ENCODE measurements at regions not wholly inside any gene's neighbourhood (a gene's known extent, or its start where the extent isn't known, plus 50 kb on each side); places are given as distances from the start of the nearest gene placed in this dataset.
A peak's percentile ranks its signal among the peaks of the same experiment; 100 is the strongest.
"Not testable (repeated sequence)": the region's sequence is repeated elsewhere in the genome, so short reads cannot be mapped to it uniquely, and the experiment has no call there.

GRCh38 chr21:35565204-35565611, 495.1 kb downstream of the SETD4 start:
- Mint-ChIP-seq H3K9me3 (peaks cover 3% of the 10 kb centered on the region), H3K4me1 (no peaks in the 10 kb centered on the region), H3K27ac (no peak overlapping the region), H3K4me3 (no peak overlapping the region), H3K36me3 (no peaks in the 10 kb centered on the region), H3K27me3 (peaks cover 14% of the 10 kb centered on the region)
- DNase-seq (ENCODE audit: low spot score in 2 of 2) (no peak), ATAC-seq (ENCODE audit: low read depth) (no peak)

DNA sequence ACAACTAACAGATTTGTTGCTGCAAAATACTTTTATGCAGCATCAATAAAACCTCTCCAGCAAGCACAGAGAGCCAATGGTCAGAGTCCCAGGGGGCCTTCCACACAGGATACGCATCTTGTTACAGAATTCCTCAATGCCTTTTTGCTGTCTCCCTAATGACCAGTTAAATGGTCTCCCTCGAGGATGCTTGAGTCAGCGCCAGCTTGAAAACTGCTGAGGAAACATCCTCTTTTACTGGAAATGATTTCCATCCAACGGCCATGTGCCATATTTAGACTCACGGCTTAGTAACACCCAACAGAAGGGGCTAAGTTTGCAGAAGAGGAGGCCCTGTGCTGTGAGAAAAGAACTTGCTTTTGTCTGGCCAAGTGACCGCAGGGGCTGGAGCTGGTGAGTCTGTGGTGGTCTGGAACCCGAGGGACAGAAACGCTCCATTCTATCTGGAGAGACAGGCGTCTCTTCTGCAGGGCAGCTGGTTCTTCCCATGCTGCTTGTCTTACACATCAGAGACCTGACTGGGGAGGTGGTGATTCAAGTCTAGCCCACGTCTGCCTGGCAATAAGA, 496.4 kb downstream of the SETD4 start:
- Mint-ChIP-seq H3K4me3 (no peak overlapping the region), H3K4me1 (no peaks in the 10 kb centered on the region), H3K36me3 (no peaks in the 10 kb centered on the region), H3K27ac (no peak overlapping the region), H3K27me3 (peaks cover 15% of the 10 kb centered on the region), H3K9me3 (peaks cover 3% of the 10 kb centered on the region)
- no peak for DNase-seq (ENCODE audit: low spot score in 2 of 2)
- ATAC-seq (ENCODE audit: low read depth), result no peak

DNA sequence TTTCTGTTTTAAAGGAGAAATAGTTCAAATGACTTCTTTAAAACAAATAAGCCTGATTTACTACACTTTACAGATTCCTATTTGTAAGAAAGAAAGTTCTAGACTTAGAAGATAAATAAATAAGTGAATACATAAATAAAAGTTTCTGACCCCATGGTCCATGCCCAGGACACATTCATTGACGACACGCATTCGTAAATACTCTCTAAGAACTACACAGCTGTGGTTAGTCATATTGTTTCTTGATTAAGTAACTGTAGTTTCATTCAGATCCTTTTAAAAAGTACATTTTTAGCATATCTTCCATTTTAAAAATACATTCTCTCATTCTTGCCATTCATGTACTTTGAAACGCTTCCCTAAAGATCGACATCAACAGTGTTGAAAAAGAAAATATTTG, 497.4 kb downstream of the SETD4 start:
- Mint-ChIP-seq H3K36me3 (no peaks in the 10 kb centered on the region), H3K27ac (no peak overlapping the region), H3K4me3 (no peak overlapping the region), H3K27me3 (peaks cover 15% of the 10 kb centered on the region), H3K9me3 (no peaks in the 10 kb centered on the region), H3K4me1 (no peaks in the 10 kb centered on the region)
- ATAC-seq (ENCODE audit: low read depth) (no peak), DNase-seq (ENCODE audit: low spot score in 2 of 2) (no peak)

- Mint-ChIP-seq H3K4me1 (no peaks in the 10 kb centered on the region), H3K27me3 (peaks cover 12% of the 10 kb centered on the region), H3K36me3 (no peaks in the 10 kb centered on the region), H3K27ac (no peak overlapping the region), H3K9me3 (no peaks in the 10 kb centered on the region), H3K4me3 (no peak overlapping the region)
- no peak for DNase-seq (ENCODE audit: low spot score in 2 of 2)
- ATAC-seq (ENCODE audit: low read depth), result no peak
Observed at GRCh38 chr21:35561116-35561515, 499.2 kb downstream of the SETD4 start.

GRCh38 chr21:35559829-35560225, 500.5 kb downstream of the SETD4 start:
- Mint-ChIP-seq H3K27me3 (peaks cover 10% of the 10 kb centered on the region), H3K9me3 (no peaks in the 10 kb centered on the region), H3K4me1 (no peaks in the 10 kb centered on the region), H3K36me3 (no peaks in the 10 kb centered on the region), H3K27ac (no peak overlapping the region), H3K4me3 (no peak overlapping the region)
- ATAC-seq (ENCODE audit: low read depth), result no peak
- no peak for DNase-seq (ENCODE audit: low spot score in 2 of 2)

DNA sequence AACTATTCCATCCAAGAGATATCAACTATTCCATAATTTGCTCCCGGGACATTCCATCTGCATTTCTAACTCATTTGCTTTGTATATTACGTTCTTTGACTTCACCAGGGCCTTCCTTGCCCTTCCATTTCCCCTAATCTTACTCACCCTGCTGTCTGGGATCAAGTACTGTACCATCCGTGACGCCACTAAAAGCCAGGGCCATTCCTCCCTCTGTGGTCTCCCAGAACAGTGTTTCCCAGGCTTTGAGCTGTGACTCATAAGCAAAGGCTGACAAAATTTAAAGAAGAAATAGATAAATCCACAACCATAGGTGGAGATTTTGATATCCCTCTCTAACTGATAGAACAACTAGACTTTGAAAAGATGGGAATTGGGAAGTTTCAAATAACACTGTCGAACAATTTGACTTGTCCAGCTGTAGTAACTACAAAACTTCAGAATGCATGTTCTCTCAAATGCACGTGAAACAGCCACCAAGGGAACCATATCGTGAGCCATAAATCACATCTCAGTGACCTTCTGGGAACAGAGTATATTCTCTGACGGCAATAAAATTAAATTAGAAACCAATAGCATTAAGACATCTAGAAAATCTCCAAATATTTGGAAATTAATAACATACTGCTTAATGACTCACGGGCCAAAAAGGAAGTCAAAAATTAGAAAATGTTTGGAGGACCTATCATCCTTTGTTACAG, 501.0 kb downstream of the SETD4 start:
- Mint-ChIP-seq H3K4me3 (no peak overlapping the region), H3K27ac (no peak overlapping the region), H3K9me3 (peaks cover 1% of the 10 kb centered on the region), H3K4me1 (no peaks in the 10 kb centered on the region), H3K36me3 (no peaks in the 10 kb centered on the region), H3K27me3 (peaks cover 10% of the 10 kb centered on the region)
- ATAC-seq (ENCODE audit: low read depth) (no peak), DNase-seq (ENCODE audit: low spot score in 2 of 2) (no peak)

DNA sequence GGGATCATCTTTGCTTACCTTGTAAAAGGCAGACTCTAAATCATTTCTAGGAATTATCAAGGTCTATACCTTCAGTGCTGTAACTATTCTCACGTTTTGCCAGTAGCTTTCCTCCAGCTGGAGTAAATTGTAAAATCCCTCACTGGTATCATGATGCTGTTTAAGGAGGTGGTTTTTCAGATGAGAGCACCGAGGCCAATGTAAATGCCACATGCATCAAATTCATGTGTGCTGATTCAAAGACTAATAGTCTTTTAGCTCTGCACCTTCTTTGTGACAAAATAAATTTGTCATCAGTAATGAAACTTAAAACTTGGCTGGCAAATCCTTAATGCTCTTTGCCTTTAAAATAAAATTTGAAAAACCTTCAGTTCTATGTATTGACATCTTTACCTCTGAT, 503.8 kb downstream of the SETD4 start:
- no peaks in the 10 kb centered on the region for H3K4me1 Mint-ChIP-seq
- ATAC-seq (ENCODE audit: low read depth) (no peak), DNase-seq (ENCODE audit: low spot score in 2 of 2) (no peak)
- no peak overlapping the region for H3K27ac Mint-ChIP-seq
- H3K4me3 Mint-ChIP-seq, result no peak overlapping the region
- H3K27me3 Mint-ChIP-seq, result peaks cover 7% of the 10 kb centered on the region
- H3K9me3 Mint-ChIP-seq, result peaks cover 1% of the 10 kb centered on the region
- no peaks in the 10 kb centered on the region for H3K36me3 Mint-ChIP-seq

GRCh38 chr21:35552483-35552882, 503.4 kb upstream of the RUNX1 start:
- not testable (repeated sequence) for H3K4me1 Mint-ChIP-seq; H3K36me3 Mint-ChIP-seq; ATAC-seq (ENCODE audit: low read depth); DNase-seq (ENCODE audit: low spot score in 2 of 2); H3K9me3 Mint-ChIP-seq; H3K4me3 Mint-ChIP-seq; H3K27me3 Mint-ChIP-seq; H3K27ac Mint-ChIP-seq

DNA sequence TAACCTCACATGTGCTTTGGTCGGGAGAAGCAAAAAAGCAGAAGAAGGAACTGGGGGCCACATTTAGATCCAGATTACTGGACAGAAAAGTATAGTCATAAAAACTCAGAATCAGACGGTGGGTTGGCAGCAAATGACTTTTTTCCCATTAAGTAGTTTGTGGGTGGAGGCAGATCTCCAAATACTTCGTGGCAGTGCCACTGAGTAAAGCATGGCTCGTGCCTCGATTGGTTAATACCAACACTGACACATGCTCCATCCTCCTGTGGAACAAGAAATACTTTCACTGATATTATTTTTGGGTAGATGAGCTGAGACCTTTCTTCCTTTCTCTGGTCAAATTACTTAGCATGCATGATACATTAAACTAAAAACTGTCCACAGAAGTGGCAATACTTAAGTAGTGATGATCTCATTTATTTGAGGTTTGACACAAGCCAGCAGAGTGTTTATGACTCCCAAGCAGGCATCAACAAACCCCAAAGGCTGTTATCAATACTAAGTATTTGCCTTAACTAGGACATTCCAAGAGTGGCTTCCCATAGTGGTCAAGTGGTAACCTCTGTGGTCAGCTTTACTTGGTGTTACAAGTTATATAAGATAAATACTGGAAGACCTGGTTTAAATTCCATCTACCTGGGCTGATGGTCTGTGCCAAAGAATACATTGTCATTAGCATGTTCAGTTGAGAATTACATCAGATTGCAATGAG, 500.0 kb upstream of the RUNX1 start:
- Mint-ChIP-seq H3K9me3 (peaks cover 3% of the 10 kb centered on the region), H3K27me3 (peaks cover 10% of the 10 kb centered on the region), H3K27ac (peak overlapping the region; percentile 23), H3K4me3 (no peak overlapping the region), H3K36me3 (peaks cover 2% of the 10 kb centered on the region), H3K4me1 (no peaks in the 10 kb centered on the region)
- ATAC-seq (ENCODE audit: low read depth) (no peak), DNase-seq (ENCODE audit: low spot score in 2 of 2) (no peak)

GRCh38 chr21:35547946-35548774, 499.1 kb upstream of the RUNX1 start:
- H3K4me3 Mint-ChIP-seq, result no peak overlapping the region
- peak overlapping the region; percentile 23 for H3K27ac Mint-ChIP-seq
- no peak for ATAC-seq (ENCODE audit: low read depth)
- H3K27me3 Mint-ChIP-seq, result peaks cover 13% of the 10 kb centered on the region
- peaks cover 3% of the 10 kb centered on the region for H3K9me3 Mint-ChIP-seq
- no peaks in the 10 kb centered on the region for H3K4me1 Mint-ChIP-seq
- peaks cover 2% of the 10 kb centered on the region for H3K36me3 Mint-ChIP-seq
- DNase-seq (ENCODE audit: low spot score in 2 of 2), result no peak

DNA sequence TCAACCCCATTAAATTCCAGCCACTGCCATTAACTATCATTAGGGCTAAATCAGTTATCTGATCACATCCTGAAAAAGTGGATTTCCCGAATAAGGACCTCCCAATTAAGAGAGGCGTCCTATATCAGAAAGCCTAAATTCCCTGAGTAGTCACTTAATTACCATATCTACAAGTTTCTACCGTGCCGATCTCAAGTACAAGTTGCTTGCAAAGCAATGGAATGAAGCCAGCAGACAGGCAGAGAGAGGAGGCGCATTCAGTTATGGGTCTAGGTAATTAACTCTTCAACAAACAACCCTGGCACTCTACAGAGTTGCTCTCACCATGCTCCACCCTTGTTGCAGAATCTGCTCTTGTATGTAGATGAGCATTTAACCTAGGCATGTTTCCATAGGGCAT, 494.6 kb upstream of the RUNX1 start:
- peaks cover 2% of the 10 kb centered on the region for H3K36me3 Mint-ChIP-seq
- DNase-seq (ENCODE audit: low spot score in 2 of 2), result no peak
- H3K4me1 Mint-ChIP-seq, result no peaks in the 10 kb centered on the region
- H3K27ac Mint-ChIP-seq, result no peak overlapping the region
- peaks cover 16% of the 10 kb centered on the region for H3K27me3 Mint-ChIP-seq
- H3K9me3 Mint-ChIP-seq, result peaks cover 3% of the 10 kb centered on the region
- ATAC-seq (ENCODE audit: low read depth), result no peak
- H3K4me3 Mint-ChIP-seq, result no peak overlapping the region

GRCh38 chr21:35540950-35541638, 492.0 kb upstream of the RUNX1 start:
- ATAC-seq (ENCODE audit: low read depth), result no peak
- peaks cover 11% of the 10 kb centered on the region for H3K27me3 Mint-ChIP-seq
- peaks cover under 1% of the 10 kb centered on the region for H3K9me3 Mint-ChIP-seq
- no peaks in the 10 kb centered on the region for H3K36me3 Mint-ChIP-seq
- no peaks in the 10 kb centered on the region for H3K4me1 Mint-ChIP-seq
- no peak overlapping the region for H3K4me3 Mint-ChIP-seq
- no peak for DNase-seq (ENCODE audit: low spot score in 2 of 2)
- H3K27ac Mint-ChIP-seq, result no peak overlapping the region

- Mint-ChIP-seq H3K27me3 (peaks cover 5% of the 10 kb centered on the region), H3K9me3 (peaks cover 4% of the 10 kb centered on the region), H3K27ac (no peak overlapping the region), H3K4me3 (no peak overlapping the region), H3K36me3 (no peaks in the 10 kb centered on the region), H3K4me1 (no peaks in the 10 kb centered on the region)
- ATAC-seq (ENCODE audit: low read depth) (no peak), DNase-seq (ENCODE audit: low spot score in 2 of 2) (no peak)
Observed at GRCh38 chr21:35538386-35538785, 489.3 kb upstream of the RUNX1 start.

Data from memory B cell (primary cell).